NCI-H345 treated with DMSO at 0.1 percent for 48 hours (cell line): ENCODE measurements at regions not wholly inside any gene's neighbourhood (a gene's known extent, or its start where the extent isn't known, plus 50 kb on each side); places are given as distances from the start of the nearest gene placed in this dataset.

Experiments
- DNase-seq: peaks from one replicate; lab custom pipeline; 2025; ENCODE audit not compliant: unreplicated experiment; lab: John Stamatoyannopoulos, UW

- no peak for DNase-seq
Observed at GRCh38 chr7:113825832-113826231, 93.0 kb downstream of the PPP1R3A start.

GRCh38 chr7:113824117-113824823 lies 94.5 kb downstream of the PPP1R3A start:
- DNase-seq = no peak

GRCh38 chr7:113819474-113819873 lies 99.3 kb downstream of the PPP1R3A start:
- no peak for DNase-seq

- DNase-seq = no peak
Observed at GRCh38 chr7:113816639-113817038, 102.2 kb downstream of the PPP1R3A start.

GRCh38 chr7:113813471-113813870 lies 105.3 kb downstream of the PPP1R3A start:
- no peak for DNase-seq

- no peak for DNase-seq
Observed at GRCh38 chr7:113812591-113813255, 106.1 kb downstream of the PPP1R3A start.

GRCh38 chr7:113810080-113810744 lies 108.6 kb downstream of the PPP1R3A start:
- DNase-seq = no peak

GRCh38 chr7:113809581-113809980 lies 109.2 kb downstream of the PPP1R3A start:
- DNase-seq = no peak

GRCh38 chr7:113806633-113807327 lies 112.0 kb downstream of the PPP1R3A start:
- no peak for DNase-seq

GRCh38 chr7:113805976-113806375 lies 112.8 kb downstream of the PPP1R3A start:
- DNase-seq = no peak

GRCh38 chr7:113804475-113805095 lies 114.2 kb downstream of the PPP1R3A start:
- no peak for DNase-seq

- DNase-seq = no peak
Observed at GRCh38 chr7:113801751-113802150, 117.1 kb downstream of the PPP1R3A start.

- DNase-seq = no peak
Observed at GRCh38 chr7:113800826-113801225, 118.0 kb downstream of the PPP1R3A start.

- peak; percentile 58 for DNase-seq
Observed at GRCh38 chr7:113799896-113800295, 118.9 kb downstream of the PPP1R3A start.

- DNase-seq = no peak
Observed at GRCh38 chr7:113797420-113798010, 121.3 kb downstream of the PPP1R3A start.

- DNase-seq = no peak
Observed at GRCh38 chr7:113796557-113796956, 122.3 kb downstream of the PPP1R3A start.

GRCh38 chr7:113794573-113794972 lies 124.2 kb downstream of the PPP1R3A start:
- no peak for DNase-seq

- DNase-seq = no peak
Observed at GRCh38 chr7:113793171-113793570, 125.6 kb downstream of the PPP1R3A start.

GRCh38 chr7:113790025-113790424 lies 128.8 kb downstream of the PPP1R3A start:
- no peak for DNase-seq

- DNase-seq = no peak
Observed at GRCh38 chr7:113787106-113787505, 131.7 kb downstream of the PPP1R3A start.

- DNase-seq = no peak
Observed at GRCh38 chr7:113784956-113785355, 133.9 kb downstream of the PPP1R3A start.
